ENCODE measurements at regions not wholly inside any gene's neighbourhood (a gene's known extent, or its start where the extent isn't known, plus 50 kb on each side); places are given as distances from the start of the nearest gene placed in this dataset.

- TF ChIP-seq SRF (IDR thresholded peaks at IDR 0.05; ENCODE audit: low read depth) = no peak
- no peak for TF ChIP-seq EGR1 (IDR thresholded peaks at IDR 0.05; ENCODE audit: low read depth)
- TF ChIP-seq JUND (IDR thresholded peaks at IDR 0.05) = no peak
- no peak for TF ChIP-seq ZFX (IDR thresholded peaks at IDR 0.05)
- no peak for TF ChIP-seq ATF3 (IDR thresholded peaks at IDR 0.05)
Observed at GRCh38 chr2:175605640-175606009, 396.4 kb downstream of the LNPK start (continued).

- Histone ChIP-seq H3K4me1 (ENCODE audit: control insufficient read depth in 1 of 2, insufficient read depth in 2 of 2, low read length in 2 of 2) (no peaks in the 10 kb centered on the region; a peak in 1 of 4 replicates), H4K20me1 (ENCODE audit: insufficient read depth) (no peaks in the 10 kb centered on the region), H3K79me2 (ENCODE audit: insufficient read depth, low read length) (no peaks in the 10 kb centered on the region), H3K27ac (ENCODE audit: low read depth, low read length) (no peak overlapping the region), H3K4me3 (replicated peaks in 1 of 2; ENCODE audit: low read depth in 1 of 2, low read length in 2 of 2) (no peak overlapping the region), H3K9ac (ENCODE audit: low read length) (no peak overlapping the region), H3K9me2 (ENCODE audit: insufficient read depth) (no peaks in the 10 kb centered on the region), H2AFZ (ENCODE audit: low read depth, low read length, poor library complexity, severe bottlenecking) (no peak overlapping the region), H3K27me3 (ENCODE audit: insufficient read depth, low read length) (no peaks in the 10 kb centered on the region), H3K4me2 (ENCODE audit: low read length) (no peak overlapping the region), H3K9me3 (ENCODE audit: control insufficient read depth in 1 of 2, insufficient read depth in 1 of 2, low read depth in 1 of 2, low read length in 2 of 2) (no peaks in the 10 kb centered on the region), H3K36me3 (ENCODE audit: control insufficient read depth in 1 of 2, insufficient read depth in 2 of 2, low read length in 2 of 2) (no peaks in the 10 kb centered on the region)
- POLR2A ChIA-PET = no interaction called here
- no peak for ATAC-seq
- RAD21 ChIA-PET (ENCODE audit: low non-redundant PET in 1 of 2, low total read pairs in 2 of 2, uncharacterized antibody in 2 of 2, unreplicated experiment in 2 of 2) = no interaction called here
- intact Hi-C loops (cut with micrococcal nuclease) = no loop called here
- CTCF ChIA-PET = no interaction called here
- TF ChIP-seq EGR1 (IDR thresholded peaks at IDR 0.05; ENCODE audit: low read depth) = no peak
- no peak for TF ChIP-seq ELF1 (IDR thresholded peaks at IDR 0.05; ENCODE audit: borderline replicate concordance, low read depth)
- TF ChIP-seq JUND (IDR thresholded peaks at IDR 0.05) = no peak
- TF ChIP-seq ZBTB33 (IDR thresholded peaks at IDR 0.05; ENCODE audit: extremely low read depth, insufficient replicate concordance, low read length) = no peak
- TF ChIP-seq SP1 (IDR thresholded peaks at IDR 0.05; ENCODE audit: low read depth) = no peak
- TF ChIP-seq ATF3 (IDR thresholded peaks at IDR 0.05) = no peak
- DNase-seq (ENCODE audit: low read depth, low spot score) = no peak
- BruUV-seq (replicated peaks) = no TSS peak
Observed at GRCh38 chr2:175601969-175602368, 400.1 kb downstream of the LNPK start.
